Thoracic aorta (tissue), 2 donors: ENCODE measurements at regions not wholly inside any gene's neighbourhood (a gene's known extent, or its start where the extent isn't known, plus 50 kb on each side); places are given as distances from the start of the nearest gene placed in this dataset.

Experiments
- ATAC-seq: fragments of 150-250 bp; one replicate; pipeline ENCODE4 v1.8.0; 2017; ENCODE audit warnings: low read depth; ENCODE audit not compliant: insufficient number of reproducible peaks, low FRiP score
- DNase-seq: peaks from one replicate; pipeline ENCODE4 v3.0.0-alpha.2; 2020; ENCODE audit warnings: low spot score
- H3K27ac ChIP-seq, 2 donors: fragments of 200-600 bp; sonication (generic); 1 replicate in 1 of 2; 2 replicates in 1 of 2; pipeline ENCODE4 v1.5.1; 2016; ENCODE audit warnings: mild to moderate bottlenecking in 2 of 2, moderate library complexity in 2 of 2
- H3K27me3 ChIP-seq: fragments of 200-600 bp; sonication (generic); replicated peaks from 2 replicates; pipeline ENCODE4 v1.6.0; 2016; ENCODE audit warnings: mild to moderate bottlenecking; ENCODE audit not compliant: insufficient read depth
- H3K36me3 ChIP-seq: fragments of 200-600 bp; sonication (generic); one replicate; pipeline ENCODE4 v1.5.1; 2016
- H3K4me1 ChIP-seq, 2 donors: fragments of 200-600 bp; sonication (generic); 1 replicate in 1 of 2; 2 replicates in 1 of 2; pipeline versions ENCODE4 v1.5.1 to v1.6.0; 2016; ENCODE audit warnings: low read depth in 2 of 2, mild to moderate bottlenecking in 1 of 2; ENCODE audit not compliant: control insufficient read depth in 1 of 2
- H3K4me3 ChIP-seq: fragments of 200-600 bp; sonication (generic); 2 replicates; pipeline ENCODE4 v1.5.1; 2016; ENCODE audit warnings: mild to moderate bottlenecking
- H3K9me3 ChIP-seq: fragments of 200-600 bp; sonication (generic); 2 replicates; pipeline ENCODE4 v1.5.1; 2016
- TF ChIP-seq, protein P1 (sequence below): fragments of 200-600 bp; sonication (generic); IDR thresholded peaks from one replicate; pipeline ENCODE4 v1.5.1; 2019; ENCODE audit warnings: antibody characterized with exemption

- TF ChIP-seq, protein P1, sequence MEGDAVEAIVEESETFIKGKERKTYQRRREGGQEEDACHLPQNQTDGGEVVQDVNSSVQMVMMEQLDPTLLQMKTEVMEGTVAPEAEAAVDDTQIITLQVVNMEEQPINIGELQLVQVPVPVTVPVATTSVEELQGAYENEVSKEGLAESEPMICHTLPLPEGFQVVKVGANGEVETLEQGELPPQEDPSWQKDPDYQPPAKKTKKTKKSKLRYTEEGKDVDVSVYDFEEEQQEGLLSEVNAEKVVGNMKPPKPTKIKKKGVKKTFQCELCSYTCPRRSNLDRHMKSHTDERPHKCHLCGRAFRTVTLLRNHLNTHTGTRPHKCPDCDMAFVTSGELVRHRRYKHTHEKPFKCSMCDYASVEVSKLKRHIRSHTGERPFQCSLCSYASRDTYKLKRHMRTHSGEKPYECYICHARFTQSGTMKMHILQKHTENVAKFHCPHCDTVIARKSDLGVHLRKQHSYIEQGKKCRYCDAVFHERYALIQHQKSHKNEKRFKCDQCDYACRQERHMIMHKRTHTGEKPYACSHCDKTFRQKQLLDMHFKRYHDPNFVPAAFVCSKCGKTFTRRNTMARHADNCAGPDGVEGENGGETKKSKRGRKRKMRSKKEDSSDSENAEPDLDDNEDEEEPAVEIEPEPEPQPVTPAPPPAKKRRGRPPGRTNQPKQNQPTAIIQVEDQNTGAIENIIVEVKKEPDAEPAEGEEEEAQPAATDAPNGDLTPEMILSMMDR, result no peak
- Histone ChIP-seq H3K4me1 (no peaks in the 10 kb centered on the region), H3K27me3 (no peaks in the 10 kb centered on the region), H3K9me3 (no peaks in the 10 kb centered on the region), H3K36me3 (no peaks in the 10 kb centered on the region), H3K27ac (no peak overlapping the region), H3K4me3 (no peak overlapping the region)
- ATAC-seq (no peak), DNase-seq (no peak)
Measured at GRCh38 chr10:121065330-121065729, 214.2 kb downstream of the WDR11 start.

DNA sequence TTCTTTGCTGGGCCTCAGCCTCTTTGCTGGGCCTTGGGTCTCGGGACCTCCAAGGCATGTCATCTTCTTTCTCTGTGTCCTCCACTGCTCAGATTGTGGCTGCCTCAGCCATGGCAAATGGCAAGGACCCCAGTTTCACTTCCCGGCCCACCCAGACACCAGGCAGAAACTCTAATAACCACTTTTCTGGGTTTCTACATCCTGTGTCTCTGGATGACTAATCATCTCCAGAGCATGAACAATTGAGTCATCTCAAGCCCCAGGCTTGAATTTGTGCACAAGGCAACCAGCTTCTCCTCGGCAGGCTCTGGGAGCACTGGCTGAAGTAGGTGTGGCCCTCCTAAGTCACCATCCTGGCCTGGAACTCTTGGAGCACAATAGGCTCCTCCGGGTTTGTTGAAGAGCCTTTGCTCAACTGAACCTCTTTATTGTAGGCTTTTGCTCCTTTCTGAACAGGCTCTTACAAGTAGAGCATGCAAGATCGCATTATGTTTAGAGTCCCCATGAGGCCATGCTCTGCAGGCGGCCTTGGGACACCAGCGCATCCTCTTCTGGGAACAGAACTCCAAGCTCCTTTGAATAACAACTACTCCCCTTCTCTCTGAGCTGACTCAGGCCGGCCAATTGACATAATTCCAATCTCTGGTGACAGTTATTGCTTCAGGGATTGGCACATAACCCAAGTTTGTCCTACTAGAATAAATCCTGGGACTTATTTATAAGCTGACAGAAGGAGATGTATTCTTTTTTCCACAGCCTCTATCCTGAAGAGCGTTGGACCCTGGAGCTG, 218.1 kb downstream of the WDR11 start:
- H3K4me1 ChIP-seq, result no peaks in the 10 kb centered on the region
- TF ChIP-seq, protein P1, result no peak
- H3K27me3 ChIP-seq, result no peaks in the 10 kb centered on the region
- no peak overlapping the region for H3K4me3 ChIP-seq
- no peak for ATAC-seq
- H3K36me3 ChIP-seq, result no peaks in the 10 kb centered on the region
- H3K27ac ChIP-seq, result no peak overlapping the region
- DNase-seq, result no peak
- no peaks in the 10 kb centered on the region for H3K9me3 ChIP-seq

DNA sequence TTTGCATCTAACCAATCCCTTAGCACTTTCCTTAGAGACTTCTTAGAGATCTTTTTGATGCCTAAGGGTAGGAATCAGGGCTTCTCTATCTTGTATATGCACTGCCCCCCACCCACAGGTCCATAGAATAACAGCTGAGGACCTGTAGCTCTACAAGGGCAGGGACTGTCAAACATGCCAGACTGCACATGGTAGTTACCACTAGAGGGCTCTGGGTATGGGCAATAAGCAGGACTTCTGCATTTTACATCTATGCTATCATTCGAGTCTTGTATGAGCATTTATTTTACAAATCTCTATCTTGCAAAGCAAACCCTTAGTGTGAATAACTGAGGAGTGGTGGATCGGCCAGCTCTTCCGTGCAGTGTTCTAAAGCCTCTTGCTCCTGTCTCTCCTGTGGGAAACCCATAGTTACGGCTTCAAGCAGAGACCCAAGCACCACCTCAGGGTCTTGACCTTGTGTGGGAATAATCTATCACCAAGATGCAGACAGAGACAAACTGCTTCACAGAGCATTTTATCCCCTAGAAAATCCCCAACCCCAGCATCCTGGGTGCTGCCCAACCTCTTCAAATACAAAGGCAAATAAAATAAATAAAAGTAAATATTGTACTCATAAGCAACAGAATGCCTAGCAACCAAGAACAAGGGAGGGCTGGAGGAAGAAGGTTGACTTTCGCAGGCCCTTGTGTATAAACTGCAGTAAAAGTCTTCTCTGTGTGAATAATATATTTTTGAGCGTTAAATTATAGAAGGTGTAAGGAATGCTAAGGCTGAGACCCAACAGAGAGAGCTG, 219.3 kb downstream of the WDR11 start:
- Histone ChIP-seq H3K4me3 (no peak overlapping the region), H3K4me1 (no peaks in the 10 kb centered on the region), H3K27me3 (no peaks in the 10 kb centered on the region), H3K27ac (no peak overlapping the region), H3K9me3 (no peaks in the 10 kb centered on the region), H3K36me3 (no peaks in the 10 kb centered on the region)
- DNase-seq (no peak), ATAC-seq (no peak)
- TF ChIP-seq, protein P1, result no peak

GRCh38 chr10:121071901-121072300, 220.7 kb downstream of the WDR11 start:
- Histone ChIP-seq H3K27me3 (no peaks in the 10 kb centered on the region), H3K4me3 (no peak overlapping the region), H3K4me1 (no peaks in the 10 kb centered on the region), H3K9me3 (no peaks in the 10 kb centered on the region), H3K27ac (no peak overlapping the region), H3K36me3 (no peaks in the 10 kb centered on the region)
- TF ChIP-seq, protein P1, result no peak
- ATAC-seq, result no peak
- no peak for DNase-seq

DNA sequence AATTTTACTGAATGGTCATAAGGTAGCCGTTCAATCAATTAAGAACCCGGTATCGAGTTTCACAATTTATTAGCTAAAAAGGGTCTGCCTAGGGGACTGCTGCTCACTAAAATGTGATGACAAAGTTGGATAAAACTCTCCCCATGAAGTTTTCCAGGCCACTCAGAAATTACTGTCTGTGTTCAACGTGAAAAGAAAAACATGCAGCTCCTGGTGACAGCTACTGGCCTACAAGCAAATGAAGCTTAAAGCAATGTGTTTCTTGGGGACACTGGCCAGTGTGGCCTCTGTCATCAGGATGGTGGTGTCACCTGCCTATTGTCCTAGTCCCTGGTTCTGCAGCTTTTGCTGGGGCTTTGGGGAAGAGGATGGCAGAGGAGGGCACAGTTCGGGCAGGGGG, 222.6 kb downstream of the WDR11 start:
- H3K27me3 ChIP-seq, result no peaks in the 10 kb centered on the region
- no peaks in the 10 kb centered on the region for H3K36me3 ChIP-seq
- no peak overlapping the region for H3K27ac ChIP-seq
- DNase-seq (no peak), ATAC-seq (no peak)
- TF ChIP-seq, protein P1, result no peak
- no peak overlapping the region for H3K4me3 ChIP-seq
- no peaks in the 10 kb centered on the region for H3K9me3 ChIP-seq
- H3K4me1 ChIP-seq, result no peaks in the 10 kb centered on the region
